ENCODE measurements at regions not wholly inside any gene's neighbourhood (a gene's known extent, or its start where the extent isn't known, plus 50 kb on each side); places are given as distances from the start of the nearest gene placed in this dataset.

GRCh38 chr3:127108796-127109195, 84.1 kb upstream of the PRR23E start:
- TF ChIP-seq TAF1 (conservative IDR thresholded peaks at IDR 0.05) = no peak
- TF ChIP-seq, protein P1, sequence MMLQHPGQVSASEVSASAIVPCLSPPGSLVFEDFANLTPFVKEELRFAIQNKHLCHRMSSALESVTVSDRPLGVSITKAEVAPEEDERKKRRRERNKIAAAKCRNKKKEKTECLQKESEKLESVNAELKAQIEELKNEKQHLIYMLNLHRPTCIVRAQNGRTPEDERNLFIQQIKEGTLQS (IDR thresholded peaks at IDR 0.05) = no peak
- TF ChIP-seq CTCF (IDR thresholded peaks at IDR 0.05; ENCODE audit: low read depth, low read length, missing input control) = no peak
